ENCODE measurements at regions not wholly inside any gene's neighbourhood (a gene's known extent, or its start where the extent isn't known, plus 50 kb on each side); places are given as distances from the start of the nearest gene placed in this dataset.

DNA sequence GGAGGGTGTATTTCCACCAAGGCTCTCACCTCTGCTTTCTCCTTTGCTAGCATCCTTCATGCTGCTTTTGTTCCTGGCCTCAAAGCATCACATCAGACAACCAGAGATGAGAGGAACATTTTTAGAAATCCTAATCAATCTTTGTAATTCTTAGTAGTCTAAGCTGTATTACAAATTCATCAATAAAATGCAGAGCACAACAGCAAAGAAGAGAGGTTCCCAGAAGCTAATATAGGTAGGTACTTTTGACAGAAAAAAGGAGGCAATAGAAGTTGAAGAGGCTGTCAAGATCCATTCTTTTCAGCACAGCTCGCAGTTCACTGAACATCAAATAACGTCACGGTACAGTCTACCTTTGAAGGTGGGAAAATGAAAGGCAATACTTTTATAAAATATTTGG lies 265.2 kb upstream of the SYT1 start:
- DNase-seq (ENCODE audit: low spot score): no peak

GRCh38 chr12:78600541-78600940 lies 264.0 kb upstream of the SYT1 start:
- no peak for DNase-seq (ENCODE audit: low spot score)

DNA sequence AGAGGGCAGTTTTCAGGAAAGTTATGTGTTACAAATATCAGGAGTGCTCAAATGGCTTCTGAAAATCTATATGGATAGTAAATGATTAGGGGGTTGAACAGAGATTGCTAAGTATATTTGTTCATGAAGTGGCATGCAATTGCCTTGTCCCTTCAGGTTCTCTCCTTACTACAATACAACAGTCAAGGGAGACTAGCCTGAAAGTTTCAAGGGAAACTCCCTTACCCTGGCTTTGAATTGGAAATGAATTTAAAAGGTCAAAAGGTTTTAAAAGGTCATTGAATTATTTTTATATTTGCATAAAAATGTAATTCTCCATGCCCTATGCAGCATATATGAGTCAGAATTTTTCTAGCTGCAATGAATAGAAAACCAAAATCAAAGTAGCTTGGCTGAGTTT lies 253.1 kb upstream of the SYT1 start:
- no peak for DNase-seq (ENCODE audit: low spot score)

DNA sequence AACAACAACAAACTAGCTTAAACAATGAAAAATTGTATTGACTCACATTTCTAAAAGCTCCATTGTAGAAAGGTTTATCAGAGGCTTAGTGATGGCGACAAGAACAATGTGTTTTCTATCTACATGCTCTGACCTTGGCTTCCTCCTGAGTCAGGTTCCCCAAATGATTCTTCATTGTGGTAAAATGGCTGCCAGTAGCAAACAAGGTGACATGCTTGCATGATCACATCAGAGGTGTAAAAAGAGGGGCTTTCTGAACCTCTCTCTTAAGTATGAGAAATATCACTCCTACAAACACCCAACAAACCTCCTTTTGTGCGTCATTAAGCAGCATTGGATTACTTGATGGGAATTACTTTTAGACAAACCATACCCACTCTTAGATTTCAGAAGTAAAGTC lies 252.4 kb upstream of the SYT1 start:
- no peak for DNase-seq (ENCODE audit: low spot score)

GRCh38 chr12:78617683-78618082 lies 246.9 kb upstream of the SYT1 start:
- no peak for DNase-seq (ENCODE audit: low spot score)

DNA sequence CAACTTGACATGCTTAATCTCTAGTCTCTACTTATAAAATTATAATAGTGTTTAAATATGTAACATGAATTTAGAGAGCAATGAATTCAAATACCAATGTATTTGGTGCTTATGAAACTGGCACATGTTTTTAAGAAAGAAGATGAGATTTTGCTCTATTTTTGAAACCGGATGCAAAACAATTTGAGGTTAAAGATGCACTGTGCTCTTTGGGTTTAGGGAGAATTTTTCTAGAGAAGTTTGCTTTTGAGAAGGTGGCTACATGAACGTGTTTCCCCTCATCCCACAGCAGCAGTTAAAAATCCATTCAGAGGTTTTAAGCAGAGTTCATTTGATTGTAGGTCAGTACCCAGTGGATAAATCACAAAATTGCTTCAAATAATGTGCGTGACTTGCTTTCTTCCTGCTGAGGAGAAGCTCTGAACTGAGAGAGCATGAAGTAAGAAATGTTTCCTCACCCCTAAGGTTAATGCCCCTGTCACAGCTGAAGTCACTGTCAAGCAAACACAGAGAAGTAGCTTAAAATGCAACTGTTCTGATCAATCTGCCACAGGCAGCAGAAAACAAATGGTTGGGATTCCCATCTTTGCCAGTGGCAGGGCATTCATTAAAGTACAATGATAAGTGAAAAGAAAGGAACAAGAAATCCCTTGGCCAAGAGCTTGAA lies 241.9 kb upstream of the SYT1 start:
- no peak for DNase-seq (ENCODE audit: low spot score)

- no peak for DNase-seq (ENCODE audit: low spot score)
Observed at GRCh38 chr12:78628491-78629100, 236.0 kb upstream of the SYT1 start.

DNA sequence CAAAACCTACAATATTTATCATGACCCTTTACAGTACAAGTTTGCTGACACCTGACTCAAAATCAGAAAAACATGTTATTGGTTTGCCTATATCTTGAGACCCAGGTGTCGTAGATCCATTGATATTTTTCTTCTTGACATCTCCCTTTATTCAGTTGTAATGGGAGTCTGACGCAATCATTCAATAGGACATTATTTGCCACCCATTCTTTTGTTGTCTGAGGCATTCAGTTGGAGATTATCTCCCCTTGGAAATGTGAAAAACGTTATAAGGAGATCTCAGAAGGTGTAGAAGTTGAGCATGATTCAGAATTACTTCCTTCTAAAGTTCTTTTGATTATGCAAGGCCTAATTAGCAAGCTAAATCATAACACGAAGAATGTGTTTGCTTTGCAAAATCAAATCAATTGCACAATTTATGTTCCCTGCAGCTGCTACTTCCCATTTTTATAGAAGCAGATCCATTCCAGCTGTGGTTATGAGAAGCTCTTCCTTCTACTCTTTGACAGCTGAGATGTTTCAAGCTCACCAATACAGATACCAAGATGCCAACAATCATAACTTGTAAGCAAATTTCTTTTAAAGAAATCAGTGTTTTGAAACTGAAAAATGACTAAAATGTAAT lies 228.2 kb upstream of the SYT1 start:
- DNase-seq (ENCODE audit: low spot score): no peak

GRCh38 chr12:78641837-78642423 lies 222.6 kb upstream of the SYT1 start:
- no peak for DNase-seq (ENCODE audit: low spot score)

- no peak for DNase-seq (ENCODE audit: low spot score)
Observed at GRCh38 chr12:78645956-78646355, 218.6 kb upstream of the SYT1 start.

DNA sequence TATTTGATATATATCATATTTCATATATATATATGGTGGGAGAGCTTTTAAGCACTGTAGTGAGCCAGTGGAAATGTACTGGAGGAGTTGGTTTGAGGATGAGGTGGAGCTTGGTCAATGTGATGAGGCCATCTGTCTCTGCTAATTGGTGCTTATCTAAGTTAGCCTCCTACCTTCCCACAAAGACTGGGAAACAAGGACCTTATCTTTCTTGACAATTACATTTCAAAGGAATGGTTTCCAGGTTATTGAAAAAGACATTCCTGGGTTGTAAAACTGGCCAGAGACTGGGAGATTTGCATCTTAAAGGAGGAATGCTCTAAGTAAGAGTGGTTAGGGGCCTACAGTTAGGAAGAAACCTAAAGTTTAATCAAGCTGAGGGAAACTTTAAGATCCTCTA lies 212.8 kb upstream of the SYT1 start:
- DNase-seq (ENCODE audit: low spot score): no peak

GRCh38 chr12:78666584-78666983 lies 198.0 kb upstream of the SYT1 start:
- no peak for DNase-seq (ENCODE audit: low spot score)

DNA sequence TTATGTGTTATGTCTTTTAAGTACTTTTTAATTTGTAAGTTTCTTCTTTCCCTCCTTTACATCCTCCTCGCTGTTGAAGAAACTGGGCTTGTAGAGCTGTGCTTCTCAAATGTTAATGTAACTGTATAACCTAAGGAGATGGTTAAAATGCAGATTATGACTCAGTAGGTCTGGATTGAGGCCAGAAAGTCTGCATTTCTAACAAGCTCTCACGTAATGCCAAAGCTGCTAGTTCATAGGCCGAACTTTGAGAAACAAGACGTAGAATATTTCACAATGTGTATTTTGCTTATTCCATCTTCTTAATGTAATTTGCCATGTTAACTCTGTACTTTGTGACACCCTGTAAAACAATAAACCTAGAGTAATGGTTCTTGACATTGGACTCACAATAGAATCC lies 193.3 kb upstream of the SYT1 start:
- DNase-seq (ENCODE audit: low spot score): no peak

DNA sequence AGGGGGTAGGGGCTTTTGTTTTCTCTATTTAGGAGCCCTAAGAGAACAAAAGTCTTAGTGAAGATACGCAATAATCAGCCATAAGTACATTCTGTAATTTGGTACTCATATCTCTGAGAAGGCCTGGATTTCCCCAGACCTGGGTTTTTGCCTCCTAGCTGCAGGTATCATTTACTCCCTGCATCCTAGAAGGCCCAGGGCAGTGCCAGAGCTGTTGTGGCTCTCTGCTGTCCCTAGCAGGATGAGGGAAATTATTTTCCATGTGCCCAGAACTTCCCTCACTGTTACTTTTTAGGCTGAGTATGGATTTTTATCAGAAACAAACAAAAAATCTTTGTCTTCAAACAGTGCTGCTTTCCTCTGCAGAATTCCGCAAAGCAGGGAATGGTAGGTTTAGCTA lies 192.5 kb upstream of the SYT1 start:
- no peak for DNase-seq (ENCODE audit: low spot score)

GRCh38 chr12:78674311-78675090 lies 190.1 kb upstream of the SYT1 start:
- DNase-seq (ENCODE audit: low spot score): peak; percentile 23

DNA sequence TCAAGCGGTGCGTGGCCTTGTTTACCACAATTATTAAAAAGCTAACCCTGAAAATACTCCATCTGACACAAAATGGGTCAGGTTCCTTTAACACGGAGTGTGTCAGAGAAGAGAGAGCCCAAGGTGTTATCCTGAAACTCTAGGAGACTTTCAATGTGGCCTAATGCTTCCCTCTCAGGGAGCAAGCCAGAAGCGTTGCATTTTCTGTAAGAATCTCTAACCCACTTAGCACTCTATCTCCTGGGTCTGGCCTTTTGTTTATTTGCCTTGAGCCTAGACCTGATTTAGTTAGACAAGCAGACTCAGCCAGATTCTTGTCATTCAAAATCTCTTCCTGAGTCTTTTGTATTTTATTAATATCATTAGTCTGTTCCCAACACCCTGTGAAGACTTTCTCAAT lies 184.0 kb upstream of the SYT1 start:
- DNase-seq (ENCODE audit: low spot score): no peak

- no peak for DNase-seq (ENCODE audit: low spot score)
Observed at GRCh38 chr12:78683031-78683430, 181.5 kb upstream of the SYT1 start.

GRCh38 chr12:78683626-78684025 lies 180.9 kb upstream of the SYT1 start:
- DNase-seq (ENCODE audit: low spot score): no peak

- DNase-seq (ENCODE audit: low spot score): no peak
Observed at GRCh38 chr12:78684419-78684818, 180.2 kb upstream of the SYT1 start.

GRCh38 chr12:78695749-78696148 lies 168.8 kb upstream of the SYT1 start:
- DNase-seq (ENCODE audit: low spot score): no peak

DNA sequence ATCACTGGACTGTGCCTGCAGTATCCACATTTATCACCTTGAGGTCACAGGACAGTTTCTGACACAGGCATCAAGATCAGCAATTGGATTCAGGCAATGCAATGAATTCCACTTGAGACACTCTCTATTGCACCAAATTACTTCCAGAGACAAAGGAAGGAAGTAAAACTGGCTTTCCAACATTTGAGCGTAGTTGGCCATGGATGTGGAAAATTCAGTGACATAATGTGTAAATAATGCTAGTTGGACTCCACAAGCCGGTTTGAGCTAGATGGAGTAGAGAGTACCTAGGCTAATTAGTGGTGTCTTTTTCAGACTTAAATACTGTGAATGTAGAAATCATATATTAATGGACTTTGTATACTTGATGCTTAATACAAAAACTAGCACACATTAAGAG lies 168.3 kb upstream of the SYT1 start:
- no peak for DNase-seq (ENCODE audit: low spot score)

DNA sequence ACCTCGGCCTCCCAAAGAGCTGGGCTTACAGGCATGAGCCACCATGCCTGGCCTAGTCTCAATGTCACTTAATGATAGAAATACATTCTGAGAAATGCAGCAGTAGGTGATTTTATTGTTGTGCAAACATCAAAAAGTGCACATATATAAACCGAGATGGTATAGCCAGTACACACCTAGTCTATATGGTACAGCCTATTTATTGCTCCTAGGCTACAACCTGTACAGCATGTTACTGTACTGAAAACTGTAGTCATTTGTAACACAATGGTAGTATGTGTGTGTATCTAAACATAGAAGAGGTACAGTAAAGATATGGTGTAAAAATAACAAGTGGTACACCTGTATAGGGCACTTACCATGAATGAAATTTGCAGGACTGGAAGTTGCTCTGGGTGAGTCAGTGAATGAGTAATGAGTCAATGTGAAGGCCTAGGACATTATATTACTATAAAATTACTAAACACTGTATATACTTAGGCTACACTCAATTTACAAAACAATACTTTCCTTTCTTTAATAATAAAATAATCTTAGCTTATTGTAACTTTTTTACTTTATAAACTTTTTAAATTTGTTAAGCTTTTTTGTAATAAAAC lies 166.7 kb upstream of the SYT1 start:
- DNase-seq (ENCODE audit: low spot score): no peak
